WTC11 (cell line): ENCODE measurements at regions not wholly inside any gene's neighbourhood (a gene's known extent, or its start where the extent isn't known, plus 50 kb on each side); places are given as distances from the start of the nearest gene placed in this dataset.

Experiments
- ATAC-seq: fragments of 200-7000 bp; cut with Tn5 transposase; 2 replicates; pipeline ENCODE4 v1.10.0; 2021; ENCODE audit warnings: mild to moderate bottlenecking, moderate library complexity
- CTCF ChIA-PET: fragments of 300-600 bp; sonication (Branson Sonifier 250); formaldehyde crosslinking; loops from one replicate; lab custom pipeline; 2021; ENCODE audit warnings: antibody characterized with exemption; lab: Charles Lee
- POLR2A ChIA-PET: fragments of 350-600 bp; sonication (Branson Sonifier 250); formaldehyde crosslinking; loops from one replicate; lab custom pipeline; 2021; ENCODE audit warnings: antibody characterized with exemption; lab: Charles Lee
- DNase-seq: peaks from one replicate; pipeline ENCODE4 v3.0.0; 2021; ENCODE audit warnings: low spot score
- H3K27ac Mint-ChIP-seq: 2 replicates; pipeline ENCODE4 v1.8.0; 2021; ENCODE audit warnings: mixed read lengths
- H3K27me3 Mint-ChIP-seq: 2 replicates; pipeline ENCODE4 v1.8.0; 2021; ENCODE audit warnings: low read depth, mild to moderate bottlenecking, moderate library complexity, mixed read lengths
- H3K36me3 Mint-ChIP-seq: 2 replicates; pipeline ENCODE4 v1.8.0; 2021; ENCODE audit warnings: mixed read lengths
- H3K4me1 Mint-ChIP-seq: 2 replicates; pipeline ENCODE4 v1.8.0; 2022; ENCODE audit warnings: mixed read lengths
- H3K4me3 Mint-ChIP-seq: 2 replicates; pipeline ENCODE4 v1.8.0; 2021; ENCODE audit warnings: mild to moderate bottlenecking, moderate library complexity, mixed read lengths
- H3K9me3 Mint-ChIP-seq: 2 replicates; pipeline ENCODE4 v1.8.0; 2021; ENCODE audit warnings: mixed read lengths
- ATF1 ChIP-seq: sonication (generic); formaldehyde crosslinking; IDR thresholded peaks from 2 replicates; pipeline ENCODE4 v1.8.1; 2023; ENCODE audit warnings: mild to moderate bottlenecking, moderate library complexity, missing genetic modification reagents
- CBFB ChIP-seq: sonication (generic); formaldehyde crosslinking; IDR thresholded peaks from 2 replicates; pipeline ENCODE4 v1.8.1; 2022; ENCODE audit warnings: mild to moderate bottlenecking, low read depth, missing genetic modification reagents
- CREB1 ChIP-seq: sonication (generic); formaldehyde crosslinking; IDR thresholded peaks from 2 replicates; pipeline ENCODE4 v1.8.0; 2023; ENCODE audit warnings: mild to moderate bottlenecking, missing genetic modification reagents
- CREM ChIP-seq: sonication (generic); formaldehyde crosslinking; IDR thresholded peaks from 2 replicates; pipeline ENCODE4 v1.8.1; 2022; ENCODE audit warnings: mild to moderate bottlenecking, missing genetic modification reagents, moderate library complexity
- FOXJ3 ChIP-seq: sonication (generic); formaldehyde crosslinking; IDR thresholded peaks from 2 replicates; pipeline ENCODE4 v1.9.0; 2021; ENCODE audit warnings: missing genetic modification reagents, mild to moderate bottlenecking, borderline replicate concordance
- FOXK1 ChIP-seq: sonication (generic); formaldehyde crosslinking; IDR thresholded peaks from 2 replicates; pipeline ENCODE4 v1.8.0; 2022; ENCODE audit warnings: mild to moderate bottlenecking, moderate library complexity, missing genetic modification reagents
- GABPB1 ChIP-seq: sonication (generic); formaldehyde crosslinking; IDR thresholded peaks from 2 replicates; pipeline ENCODE4 v1.8.1; 2023; ENCODE audit warnings: mild to moderate bottlenecking, missing genetic modification reagents
- GTF2I ChIP-seq: fragments of 250-450 bp; sonication (Bioruptor Pico); conservative IDR thresholded peaks from 2 replicates; pipeline ENCODE4 v1.4.0; 2021; ENCODE audit warnings: mild to moderate bottlenecking
- NFATC4 ChIP-seq: fragments of 250-450 bp; sonication (Bioruptor Pico); IDR thresholded peaks from 2 replicates; pipeline ENCODE4 v1.9.0; 2021; ENCODE audit warnings: mild to moderate bottlenecking
- NR1H2 ChIP-seq: sonication (generic); formaldehyde crosslinking; IDR thresholded peaks from 2 replicates; pipeline ENCODE4 v1.9.0; 2021; ENCODE audit warnings: mild to moderate bottlenecking, moderate library complexity, missing genetic modification reagents
- SOX15 ChIP-seq: fragments of 250-450 bp; sonication (Bioruptor Pico); IDR thresholded peaks from 2 replicates; pipeline ENCODE4 v1.9.0; 2021; ENCODE audit warnings: mild to moderate bottlenecking
- ZBTB21 ChIP-seq: sonication (generic); formaldehyde crosslinking; IDR thresholded peaks from 2 replicates; pipeline ENCODE4 v1.8.1; 2023; ENCODE audit warnings: mild to moderate bottlenecking, missing genetic modification reagents, borderline replicate concordance
- ZNF232 ChIP-seq: sonication (generic); formaldehyde crosslinking; IDR thresholded peaks from 2 replicates; pipeline ENCODE4 v1.8.0; 2022; ENCODE audit warnings: mild to moderate bottlenecking, missing genetic modification reagents
- ZNF263 ChIP-seq: sonication (generic); formaldehyde crosslinking; IDR thresholded peaks from 2 replicates; pipeline ENCODE4 v1.8.1; 2022; ENCODE audit warnings: low read depth, mild to moderate bottlenecking, moderate library complexity, missing genetic modification reagents
- ZNF396 ChIP-seq: fragments of 250-450 bp; sonication (Bioruptor Pico); IDR thresholded peaks from 2 replicates; pipeline ENCODE4 v1.8.0; 2021; ENCODE audit warnings: mild to moderate bottlenecking, moderate library complexity, borderline replicate concordance
- TF ChIP-seq, protein P1 (sequence below): sonication (generic); formaldehyde crosslinking; IDR thresholded peaks from 2 replicates; pipeline ENCODE4 v1.8.1; 2022; ENCODE audit warnings: missing genetic modification reagents, borderline replicate concordance
- TF ChIP-seq, protein P2 (sequence below): sonication (generic); formaldehyde crosslinking; IDR thresholded peaks from 2 replicates; pipeline ENCODE4 v1.8.1; 2022; ENCODE audit warnings: low read depth, mild to moderate bottlenecking, moderate library complexity, missing genetic modification reagents, borderline replicate concordance
- TF ChIP-seq, protein P3 (sequence below): fragments of 200-600 bp; IDR thresholded peaks from 2 replicates; pipeline ENCODE4 v1.8.0; 2022; ENCODE audit warnings: antibody characterized with exemption
- TF ChIP-seq, protein P4 (sequence below): fragments of 250-450 bp; sonication (Bioruptor Pico); IDR thresholded peaks from 2 replicates; pipeline ENCODE4 v2.1.2; 2022; ENCODE audit warnings: mild to moderate bottlenecking, moderate library complexity
- TF ChIP-seq, protein P5 (sequence below): sonication (generic); formaldehyde crosslinking; IDR thresholded peaks from 2 replicates; pipeline ENCODE4 v1.8.1; 2023; ENCODE audit warnings: mild to moderate bottlenecking, missing genetic modification reagents
- TF ChIP-seq, protein P6 (sequence below): sonication (generic); formaldehyde crosslinking; IDR thresholded peaks from 2 replicates; pipeline ENCODE4 v1.8.0; 2022; ENCODE audit warnings: mild to moderate bottlenecking, missing genetic modification reagents
- TF ChIP-seq, protein P7 (sequence below): sonication (generic); formaldehyde crosslinking; IDR thresholded peaks from 2 replicates; pipeline ENCODE4 v1.8.0; 2023; ENCODE audit warnings: mild to moderate bottlenecking, missing genetic modification reagents
- TF ChIP-seq, protein P8 (sequence below): sonication (generic); formaldehyde crosslinking; IDR thresholded peaks from 2 replicates; pipeline ENCODE4 v1.8.1; 2022; ENCODE audit warnings: low read depth, missing genetic modification reagents, borderline replicate concordance

DNA sequence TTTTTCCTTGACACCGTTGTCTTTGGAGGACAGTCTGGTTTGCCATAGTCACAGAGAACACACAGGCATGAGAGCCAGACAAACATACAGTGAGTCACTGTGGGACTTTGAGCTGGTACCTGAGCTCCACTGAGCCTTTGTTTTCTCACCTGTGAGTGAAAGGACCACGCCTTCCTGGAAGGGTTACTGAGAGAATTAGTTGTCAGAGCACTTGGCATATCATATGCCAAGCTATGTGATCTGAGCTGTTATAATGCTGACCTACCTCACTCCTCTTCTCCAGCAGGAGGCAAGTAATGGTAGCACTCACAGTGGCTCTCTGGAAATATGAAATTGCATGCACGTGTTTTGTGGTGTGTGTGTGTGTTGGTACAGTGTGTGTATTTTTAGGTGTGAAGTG, 59.7 kb downstream of the CXCL12 start:
- POLR2A ChIA-PET = interaction anchor here (0.6 kb wide), 1 partner anchor 626 kb away, joined by 3 read pairs; no protein-coding TSS in a partner anchor
- DNase-seq = no peak

DNA sequence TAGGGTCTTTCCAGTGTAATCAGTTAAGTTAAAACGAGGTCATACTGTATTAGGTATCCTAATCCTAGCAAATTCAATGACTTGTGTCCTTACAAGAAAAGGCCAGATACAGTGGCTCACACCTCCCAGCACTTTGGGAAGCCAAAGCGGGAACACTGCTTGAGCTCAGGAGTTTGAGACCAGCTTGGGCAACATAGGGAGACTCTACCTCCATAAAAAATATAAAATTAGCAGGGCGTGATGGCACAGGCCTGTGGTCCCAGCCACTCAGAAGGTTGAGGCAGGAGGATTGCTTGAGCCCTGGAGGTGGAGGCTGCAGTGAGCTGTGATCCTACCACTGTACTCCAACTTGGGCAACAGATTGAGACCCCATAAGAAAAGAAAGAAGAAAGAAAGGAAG, 61.1 kb downstream of the CXCL12 start:
- Mint-ChIP-seq H3K4me1 (peaks cover 4% of the 10 kb centered on the region), H3K36me3 (no peaks in the 10 kb centered on the region), H3K4me3 (no peak overlapping the region), H3K9me3 (no peaks in the 10 kb centered on the region)
- no peak for DNase-seq
- CTCF ChIA-PET = no interaction called here
- POLR2A ChIA-PET = no interaction called here
- TF ChIP-seq FOXK1 (no peak), ZNF396 (CRISPR knock-in tag) (no peak), NR1H2 (CRISPR knock-in tag) (no peak), CREB1 (no peak), GTF2I (no peak), ZBTB21 (CRISPR knock-in tag) (no peak), SOX15 (no peak), FOXJ3 (CRISPR knock-in tag) (no peak), CBFB (CRISPR knock-in tag) (no peak), ZNF232 (CRISPR knock-in tag) (no peak), ATF1 (CRISPR knock-in tag) (no peak), NFATC4 (CRISPR knock-in tag) (no peak), ZNF263 (no peak)
- TF ChIP-seq, protein P1, sequence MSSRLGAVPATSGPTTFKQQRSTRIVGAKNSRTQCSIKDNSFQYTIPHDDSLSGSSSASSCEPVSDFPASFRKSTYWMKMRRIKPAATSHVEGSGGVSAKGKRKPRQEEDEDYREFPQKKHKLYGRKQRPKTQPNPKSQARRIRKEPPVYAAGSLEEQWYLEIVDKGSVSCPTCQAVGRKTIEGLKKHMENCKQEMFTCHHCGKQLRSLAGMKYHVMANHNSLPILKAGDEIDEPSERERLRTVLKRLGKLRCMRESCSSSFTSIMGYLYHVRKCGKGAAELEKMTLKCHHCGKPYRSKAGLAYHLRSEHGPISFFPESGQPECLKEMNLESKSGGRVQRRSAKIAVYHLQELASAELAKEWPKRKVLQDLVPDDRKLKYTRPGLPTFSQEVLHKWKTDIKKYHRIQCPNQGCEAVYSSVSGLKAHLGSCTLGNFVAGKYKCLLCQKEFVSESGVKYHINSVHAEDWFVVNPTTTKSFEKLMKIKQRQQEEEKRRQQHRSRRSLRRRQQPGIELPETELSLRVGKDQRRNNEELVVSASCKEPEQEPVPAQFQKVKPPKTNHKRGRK (CRISPR knock-in tag) = no peak
- TF ChIP-seq, protein P2, sequence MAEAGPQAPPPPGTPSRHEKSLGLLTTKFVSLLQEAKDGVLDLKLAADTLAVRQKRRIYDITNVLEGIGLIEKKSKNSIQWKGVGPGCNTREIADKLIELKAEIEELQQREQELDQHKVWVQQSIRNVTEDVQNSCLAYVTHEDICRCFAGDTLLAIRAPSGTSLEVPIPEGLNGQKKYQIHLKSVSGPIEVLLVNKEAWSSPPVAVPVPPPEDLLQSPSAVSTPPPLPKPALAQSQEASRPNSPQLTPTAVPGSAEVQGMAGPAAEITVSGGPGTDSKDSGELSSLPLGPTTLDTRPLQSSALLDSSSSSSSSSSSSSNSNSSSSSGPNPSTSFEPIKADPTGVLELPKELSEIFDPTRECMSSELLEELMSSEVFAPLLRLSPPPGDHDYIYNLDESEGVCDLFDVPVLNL (CRISPR knock-in tag) = no peak
- TF ChIP-seq, protein P3, sequence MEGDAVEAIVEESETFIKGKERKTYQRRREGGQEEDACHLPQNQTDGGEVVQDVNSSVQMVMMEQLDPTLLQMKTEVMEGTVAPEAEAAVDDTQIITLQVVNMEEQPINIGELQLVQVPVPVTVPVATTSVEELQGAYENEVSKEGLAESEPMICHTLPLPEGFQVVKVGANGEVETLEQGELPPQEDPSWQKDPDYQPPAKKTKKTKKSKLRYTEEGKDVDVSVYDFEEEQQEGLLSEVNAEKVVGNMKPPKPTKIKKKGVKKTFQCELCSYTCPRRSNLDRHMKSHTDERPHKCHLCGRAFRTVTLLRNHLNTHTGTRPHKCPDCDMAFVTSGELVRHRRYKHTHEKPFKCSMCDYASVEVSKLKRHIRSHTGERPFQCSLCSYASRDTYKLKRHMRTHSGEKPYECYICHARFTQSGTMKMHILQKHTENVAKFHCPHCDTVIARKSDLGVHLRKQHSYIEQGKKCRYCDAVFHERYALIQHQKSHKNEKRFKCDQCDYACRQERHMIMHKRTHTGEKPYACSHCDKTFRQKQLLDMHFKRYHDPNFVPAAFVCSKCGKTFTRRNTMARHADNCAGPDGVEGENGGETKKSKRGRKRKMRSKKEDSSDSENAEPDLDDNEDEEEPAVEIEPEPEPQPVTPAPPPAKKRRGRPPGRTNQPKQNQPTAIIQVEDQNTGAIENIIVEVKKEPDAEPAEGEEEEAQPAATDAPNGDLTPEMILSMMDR = no peak
- TF ChIP-seq, protein P4, sequence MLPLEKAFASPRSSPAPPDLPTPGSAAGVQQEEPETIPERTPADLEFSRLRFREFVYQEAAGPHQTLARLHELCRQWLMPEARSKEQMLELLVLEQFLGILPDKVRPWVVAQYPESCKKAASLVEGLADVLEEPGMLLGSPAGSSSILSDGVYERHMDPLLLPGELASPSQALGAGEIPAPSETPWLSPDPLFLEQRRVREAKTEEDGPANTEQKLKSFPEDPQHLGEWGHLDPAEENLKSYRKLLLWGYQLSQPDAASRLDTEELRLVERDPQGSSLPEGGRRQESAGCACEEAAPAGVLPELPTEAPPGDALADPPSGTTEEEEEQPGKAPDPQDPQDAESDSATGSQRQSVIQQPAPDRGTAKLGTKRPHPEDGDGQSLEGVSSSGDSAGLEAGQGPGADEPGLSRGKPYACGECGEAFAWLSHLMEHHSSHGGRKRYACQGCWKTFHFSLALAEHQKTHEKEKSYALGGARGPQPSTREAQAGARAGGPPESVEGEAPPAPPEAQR (CRISPR knock-in tag) = no peak
- TF ChIP-seq, protein P5, sequence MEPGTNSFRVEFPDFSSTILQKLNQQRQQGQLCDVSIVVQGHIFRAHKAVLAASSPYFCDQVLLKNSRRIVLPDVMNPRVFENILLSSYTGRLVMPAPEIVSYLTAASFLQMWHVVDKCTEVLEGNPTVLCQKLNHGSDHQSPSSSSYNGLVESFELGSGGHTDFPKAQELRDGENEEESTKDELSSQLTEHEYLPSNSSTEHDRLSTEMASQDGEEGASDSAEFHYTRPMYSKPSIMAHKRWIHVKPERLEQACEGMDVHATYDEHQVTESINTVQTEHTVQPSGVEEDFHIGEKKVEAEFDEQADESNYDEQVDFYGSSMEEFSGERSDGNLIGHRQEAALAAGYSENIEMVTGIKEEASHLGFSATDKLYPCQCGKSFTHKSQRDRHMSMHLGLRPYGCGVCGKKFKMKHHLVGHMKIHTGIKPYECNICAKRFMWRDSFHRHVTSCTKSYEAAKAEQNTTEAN = no peak
- TF ChIP-seq, protein P6, sequence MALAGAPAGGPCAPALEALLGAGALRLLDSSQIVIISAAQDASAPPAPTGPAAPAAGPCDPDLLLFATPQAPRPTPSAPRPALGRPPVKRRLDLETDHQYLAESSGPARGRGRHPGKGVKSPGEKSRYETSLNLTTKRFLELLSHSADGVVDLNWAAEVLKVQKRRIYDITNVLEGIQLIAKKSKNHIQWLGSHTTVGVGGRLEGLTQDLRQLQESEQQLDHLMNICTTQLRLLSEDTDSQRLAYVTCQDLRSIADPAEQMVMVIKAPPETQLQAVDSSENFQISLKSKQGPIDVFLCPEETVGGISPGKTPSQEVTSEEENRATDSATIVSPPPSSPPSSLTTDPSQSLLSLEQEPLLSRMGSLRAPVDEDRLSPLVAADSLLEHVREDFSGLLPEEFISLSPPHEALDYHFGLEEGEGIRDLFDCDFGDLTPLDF (CRISPR knock-in tag) = no peak
- TF ChIP-seq, protein P7, sequence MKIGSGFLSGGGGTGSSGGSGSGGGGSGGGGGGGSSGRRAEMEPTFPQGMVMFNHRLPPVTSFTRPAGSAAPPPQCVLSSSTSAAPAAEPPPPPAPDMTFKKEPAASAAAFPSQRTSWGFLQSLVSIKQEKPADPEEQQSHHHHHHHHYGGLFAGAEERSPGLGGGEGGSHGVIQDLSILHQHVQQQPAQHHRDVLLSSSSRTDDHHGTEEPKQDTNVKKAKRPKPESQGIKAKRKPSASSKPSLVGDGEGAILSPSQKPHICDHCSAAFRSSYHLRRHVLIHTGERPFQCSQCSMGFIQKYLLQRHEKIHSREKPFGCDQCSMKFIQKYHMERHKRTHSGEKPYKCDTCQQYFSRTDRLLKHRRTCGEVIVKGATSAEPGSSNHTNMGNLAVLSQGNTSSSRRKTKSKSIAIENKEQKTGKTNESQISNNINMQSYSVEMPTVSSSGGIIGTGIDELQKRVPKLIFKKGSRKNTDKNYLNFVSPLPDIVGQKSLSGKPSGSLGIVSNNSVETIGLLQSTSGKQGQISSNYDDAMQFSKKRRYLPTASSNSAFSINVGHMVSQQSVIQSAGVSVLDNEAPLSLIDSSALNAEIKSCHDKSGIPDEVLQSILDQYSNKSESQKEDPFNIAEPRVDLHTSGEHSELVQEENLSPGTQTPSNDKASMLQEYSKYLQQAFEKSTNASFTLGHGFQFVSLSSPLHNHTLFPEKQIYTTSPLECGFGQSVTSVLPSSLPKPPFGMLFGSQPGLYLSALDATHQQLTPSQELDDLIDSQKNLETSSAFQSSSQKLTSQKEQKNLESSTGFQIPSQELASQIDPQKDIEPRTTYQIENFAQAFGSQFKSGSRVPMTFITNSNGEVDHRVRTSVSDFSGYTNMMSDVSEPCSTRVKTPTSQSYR (CRISPR knock-in tag) = no peak
- TF ChIP-seq, all 79 proteins: peak for 0
- no peak for ATAC-seq
- H3K27ac Mint-ChIP-seq = no peak overlapping the region
- peaks cover 8% of the 10 kb centered on the region for H3K27me3 Mint-ChIP-seq

More for the DNA sequence above, 59.7 kb downstream of the CXCL12 start:
- TF ChIP-seq, protein P8, sequence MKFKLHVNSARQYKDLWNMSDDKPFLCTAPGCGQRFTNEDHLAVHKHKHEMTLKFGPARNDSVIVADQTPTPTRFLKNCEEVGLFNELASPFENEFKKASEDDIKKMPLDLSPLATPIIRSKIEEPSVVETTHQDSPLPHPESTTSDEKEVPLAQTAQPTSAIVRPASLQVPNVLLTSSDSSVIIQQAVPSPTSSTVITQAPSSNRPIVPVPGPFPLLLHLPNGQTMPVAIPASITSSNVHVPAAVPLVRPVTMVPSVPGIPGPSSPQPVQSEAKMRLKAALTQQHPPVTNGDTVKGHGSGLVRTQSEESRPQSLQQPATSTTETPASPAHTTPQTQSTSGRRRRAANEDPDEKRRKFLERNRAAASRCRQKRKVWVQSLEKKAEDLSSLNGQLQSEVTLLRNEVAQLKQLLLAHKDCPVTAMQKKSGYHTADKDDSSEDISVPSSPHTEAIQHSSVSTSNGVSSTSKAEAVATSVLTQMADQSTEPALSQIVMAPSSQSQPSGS (CRISPR knock-in tag) = no peak
- TF ChIP-seq GABPB1 (CRISPR knock-in tag) = no peak
- no peak for TF ChIP-seq ZNF396 (CRISPR knock-in tag)
- no peak for TF ChIP-seq ZNF263
- TF ChIP-seq CREM (CRISPR knock-in tag) = no peak
- H3K36me3 Mint-ChIP-seq = no peaks in the 10 kb centered on the region
- H3K27me3 Mint-ChIP-seq = peaks cover 8% of the 10 kb centered on the region
- no peaks in the 10 kb centered on the region for H3K9me3 Mint-ChIP-seq
- H3K4me1 Mint-ChIP-seq = peaks cover 4% of the 10 kb centered on the region
- H3K27ac Mint-ChIP-seq = no peak overlapping the region
- H3K4me3 Mint-ChIP-seq = no peak overlapping the region
- ATAC-seq = no peak
- CTCF ChIA-PET = interaction anchor here (1.0 to 1.9 kb wide), 3 partner anchors 14 to 91 kb away, joined by 3 to 5 read pairs (median 4); no protein-coding TSS in a partner anchor
